Neural cell (in vitro differentiated cells): ENCODE measurements at regions not wholly inside any gene's neighbourhood (a gene's known extent, or its start where the extent isn't known, plus 50 kb on each side); places are given as distances from the start of the nearest gene placed in this dataset.

Experiments
- CTCF ChIP-seq: fragments of 450-650 bp; IDR thresholded peaks from 2 replicates; pipeline ENCODE4 v1.5.1; 2014; ENCODE audit warnings: antibody characterized with exemption, mild to moderate bottlenecking, moderate library complexity; ENCODE audit not compliant: poor library complexity, severe bottlenecking
- EZH2 ChIP-seq: fragments of 200-600, 300-800 bp; shearing (Covaris generic), sonication (generic); IDR thresholded peaks from 2 replicates; pipeline ENCODE4 v1.6.1; 2014; ENCODE audit warnings: antibody characterized with exemption, low read length, borderline replicate concordance, mild to moderate bottlenecking; ENCODE audit not compliant: insufficient read depth, poor library complexity, severe bottlenecking
- MXI1 ChIP-seq: fragments of 450-650 bp; conservative IDR thresholded peaks from 2 replicates; pipeline ENCODE4 v1.6.1; 2014; ENCODE audit warnings: antibody characterized with exemption, mild to moderate bottlenecking; ENCODE audit not compliant: poor library complexity, severe bottlenecking
- POLR2AphosphoS5 ChIP-seq: IDR thresholded peaks from 2 replicates; pipeline ENCODE4 v1.6.1; 2012
- RAD21 ChIP-seq: fragments of 450-650 bp; conservative IDR thresholded peaks from 2 replicates; pipeline ENCODE4 v1.6.1; 2014; ENCODE audit warnings: antibody characterized with exemption, mild to moderate bottlenecking, moderate library complexity
- TF ChIP-seq, protein P1 (sequence below): IDR thresholded peaks from 2 replicates; pipeline ENCODE4 v1.6.1; 2012; ENCODE audit warnings: borderline replicate concordance

GRCh38 chr18:39462436-39462835, 1896.8 kb upstream of the CELF4 start:
- TF ChIP-seq EZH2 (no peak), RAD21 (no peak), CTCF (no peak), POLR2AphosphoS5 (no peak), MXI1 (no peak)
- TF ChIP-seq, protein P1, sequence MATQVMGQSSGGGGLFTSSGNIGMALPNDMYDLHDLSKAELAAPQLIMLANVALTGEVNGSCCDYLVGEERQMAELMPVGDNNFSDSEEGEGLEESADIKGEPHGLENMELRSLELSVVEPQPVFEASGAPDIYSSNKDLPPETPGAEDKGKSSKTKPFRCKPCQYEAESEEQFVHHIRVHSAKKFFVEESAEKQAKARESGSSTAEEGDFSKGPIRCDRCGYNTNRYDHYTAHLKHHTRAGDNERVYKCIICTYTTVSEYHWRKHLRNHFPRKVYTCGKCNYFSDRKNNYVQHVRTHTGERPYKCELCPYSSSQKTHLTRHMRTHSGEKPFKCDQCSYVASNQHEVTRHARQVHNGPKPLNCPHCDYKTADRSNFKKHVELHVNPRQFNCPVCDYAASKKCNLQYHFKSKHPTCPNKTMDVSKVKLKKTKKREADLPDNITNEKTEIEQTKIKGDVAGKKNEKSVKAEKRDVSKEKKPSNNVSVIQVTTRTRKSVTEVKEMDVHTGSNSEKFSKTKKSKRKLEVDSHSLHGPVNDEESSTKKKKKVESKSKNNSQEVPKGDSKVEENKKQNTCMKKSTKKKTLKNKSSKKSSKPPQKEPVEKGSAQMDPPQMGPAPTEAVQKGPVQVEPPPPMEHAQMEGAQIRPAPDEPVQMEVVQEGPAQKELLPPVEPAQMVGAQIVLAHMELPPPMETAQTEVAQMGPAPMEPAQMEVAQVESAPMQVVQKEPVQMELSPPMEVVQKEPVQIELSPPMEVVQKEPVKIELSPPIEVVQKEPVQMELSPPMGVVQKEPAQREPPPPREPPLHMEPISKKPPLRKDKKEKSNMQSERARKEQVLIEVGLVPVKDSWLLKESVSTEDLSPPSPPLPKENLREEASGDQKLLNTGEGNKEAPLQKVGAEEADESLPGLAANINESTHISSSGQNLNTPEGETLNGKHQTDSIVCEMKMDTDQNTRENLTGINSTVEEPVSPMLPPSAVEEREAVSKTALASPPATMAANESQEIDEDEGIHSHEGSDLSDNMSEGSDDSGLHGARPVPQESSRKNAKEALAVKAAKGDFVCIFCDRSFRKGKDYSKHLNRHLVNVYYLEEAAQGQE: no peak
